OCI-LY7 (cell line): ENCODE measurements at regions not wholly inside any gene's neighbourhood (a gene's known extent, or its start where the extent isn't known, plus 50 kb on each side); places are given as distances from the start of the nearest gene placed in this dataset.

Source experiments
- EZH2phosphoT487 ChIP-seq: fragments of 200-600 bp; sonication (generic); IDR thresholded peaks from 2 replicates; pipeline ENCODE4 v1.6.1; 2018; ENCODE audit warnings: low read depth, borderline replicate concordance, mild to moderate bottlenecking, mixed run types, antibody characterized with exemption, low read length, moderate library complexity, mixed read lengths
- TF ChIP-seq, protein P1 (sequence below): fragments of 200-600 bp; sonication (generic); conservative IDR thresholded peaks from 2 replicates; pipeline ENCODE4 v1.5.1; 2014; ENCODE audit warnings: mild to moderate bottlenecking, antibody characterized with exemption, low read length, moderate library complexity, mixed read lengths

- TF ChIP-seq, protein P1, sequence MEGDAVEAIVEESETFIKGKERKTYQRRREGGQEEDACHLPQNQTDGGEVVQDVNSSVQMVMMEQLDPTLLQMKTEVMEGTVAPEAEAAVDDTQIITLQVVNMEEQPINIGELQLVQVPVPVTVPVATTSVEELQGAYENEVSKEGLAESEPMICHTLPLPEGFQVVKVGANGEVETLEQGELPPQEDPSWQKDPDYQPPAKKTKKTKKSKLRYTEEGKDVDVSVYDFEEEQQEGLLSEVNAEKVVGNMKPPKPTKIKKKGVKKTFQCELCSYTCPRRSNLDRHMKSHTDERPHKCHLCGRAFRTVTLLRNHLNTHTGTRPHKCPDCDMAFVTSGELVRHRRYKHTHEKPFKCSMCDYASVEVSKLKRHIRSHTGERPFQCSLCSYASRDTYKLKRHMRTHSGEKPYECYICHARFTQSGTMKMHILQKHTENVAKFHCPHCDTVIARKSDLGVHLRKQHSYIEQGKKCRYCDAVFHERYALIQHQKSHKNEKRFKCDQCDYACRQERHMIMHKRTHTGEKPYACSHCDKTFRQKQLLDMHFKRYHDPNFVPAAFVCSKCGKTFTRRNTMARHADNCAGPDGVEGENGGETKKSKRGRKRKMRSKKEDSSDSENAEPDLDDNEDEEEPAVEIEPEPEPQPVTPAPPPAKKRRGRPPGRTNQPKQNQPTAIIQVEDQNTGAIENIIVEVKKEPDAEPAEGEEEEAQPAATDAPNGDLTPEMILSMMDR, result no peak
- TF ChIP-seq EZH2phosphoT487, result no peak
Measured at GRCh38 chr22:34122042-34122441, 201.8 kb upstream of the LARGE1 start.
